K562 (cell line): ENCODE measurements at regions not wholly inside any gene's neighbourhood (a gene's known extent, or its start where the extent isn't known, plus 50 kb on each side); places are given as distances from the start of the nearest gene placed in this dataset.
"Not testable (repeated sequence)": the region's sequence is repeated elsewhere in the genome, so short reads cannot be mapped to it uniquely, and the experiment has no call there.

Experiments
- ATAC-seq: fragments of 200-7000 bp; cut with Tn5 transposase; 3 replicates; pipeline ENCODE4 v1.9.1; 2020; ENCODE audit warnings: moderate library complexity
- BruUV-seq: library from RNA; stranded (reverse); fragments of 400-500 nt; replicated peaks from 2 replicates; lab custom pipeline; 2021; lab: Mats Ljungman, UMichigan
- CTCF ChIA-PET: fragments of 300-600 bp; formaldehyde crosslinking; extraction: SDS; loops from one replicate; lab custom pipeline; 2021; ENCODE audit warnings: low intra/inter-chr PET ratio; lab: Yijun Ruan, JAX
- POLR2A ChIA-PET: fragments of 300-600, 350-650 bp; sonication (Branson Sonifier 250); formaldehyde crosslinking; extraction: SDS; loops from one replicate; lab custom pipeline; 2021; ENCODE audit warnings: antibody characterized with exemption, inconsistent platforms; lab: Yijun Ruan, JAX
- DNase-seq, 4 experiments: peaks; one replicate each; pipeline versions ENCODE4 v3.0.0 to v3.0.0-alpha.2; 2011 to 2018; ENCODE audit warnings: low spot score in 3 of 4, mixed read lengths in 3 of 4; ENCODE audit errors: extremely low read depth in 1 of 4
- FAIRE-seq: peaks from 2 replicates; lab custom pipeline; 2011; peaks lifted over from hg19 to GRCh38; lab: Jason Lieb, UNC
- H2AFZ ChIP-seq: 2 replicates; pipeline ENCODE4 v1.6.0; 2011; ENCODE audit warnings: low read depth, low read length, control low read depth, inconsistent platforms
- H3K27ac ChIP-seq: fragments of 200-600 bp; 3 replicates; pipeline ENCODE4 v1.8.0; 2011; ENCODE audit warnings: low read depth, mild to moderate bottlenecking, control low read depth, inconsistent platforms, low read length, moderate library complexity, mixed read lengths; ENCODE audit errors: extremely low read depth
- H3K27me3 ChIP-seq, 2 experiments: fragments of 300-600 bp in 1 of 2; 2 replicates in 1 of 2; 3 replicates in 1 of 2; pipeline versions ENCODE4 v1.6.0 to v1.8.0; 2011; ENCODE audit warnings: inconsistent platforms in 2 of 2, low read length in 2 of 2, mild to moderate bottlenecking in 1 of 2, mixed read lengths in 1 of 2, moderate library complexity in 1 of 2; ENCODE audit not compliant: control insufficient read depth in 2 of 2, insufficient read depth in 2 of 2
- H3K36me3 ChIP-seq: fragments of 300-600 bp; 3 replicates; pipeline ENCODE4 v1.8.0; 2011; ENCODE audit warnings: mild to moderate bottlenecking, low read length, inconsistent platforms; ENCODE audit not compliant: control insufficient read depth, insufficient read depth
- H3K4me1 ChIP-seq, 2 experiments: fragments of 200-600 bp in 1 of 2; replicated peaks in 1 of 2; 2 replicates in 1 of 2; 3 replicates in 1 of 2; pipeline versions ENCODE4 v1.5.1 to v1.8.0; 2011; ENCODE audit warnings: inconsistent platforms in 2 of 2, low read length in 2 of 2, mild to moderate bottlenecking in 1 of 2, mixed read lengths in 1 of 2, moderate library complexity in 1 of 2; ENCODE audit not compliant: control insufficient read depth in 2 of 2, insufficient read depth in 2 of 2
- H3K4me2 ChIP-seq: 2 replicates; pipeline ENCODE4 v1.6.1; 2011; ENCODE audit warnings: low read length, control low read depth, inconsistent platforms, mixed read lengths; ENCODE audit not compliant: insufficient read depth
- H3K4me3 ChIP-seq: fragments of 200-600 bp; sonication (generic), shearing (Covaris generic); 2 replicates; pipeline ENCODE4 v1.5.1; 2016; ENCODE audit warnings: control low read depth, inconsistent platforms
- H3K79me2 ChIP-seq: fragments of 200-600 bp; 3 replicates; pipeline ENCODE4 v1.8.0; 2011; ENCODE audit warnings: low read length, inconsistent platforms; ENCODE audit not compliant: control insufficient read depth, insufficient read depth
- H3K9ac ChIP-seq, 2 experiments: 2 replicates each; pipeline versions ENCODE4 v1.6.0 to v1.6.1; 2011; ENCODE audit warnings: low read depth in 2 of 2, low read length in 2 of 2, control low read depth in 1 of 2, inconsistent platforms in 1 of 2, mild to moderate bottlenecking in 1 of 2, mixed read lengths in 1 of 2; ENCODE audit not compliant: insufficient read depth in 1 of 2
- H3K9me1 ChIP-seq: one replicate; pipeline ENCODE4 v1.6.0; 2011; ENCODE audit warnings: inconsistent platforms, mild to moderate bottlenecking, low read length, moderate library complexity; ENCODE audit not compliant: control insufficient read depth, insufficient read depth
- H3K9me3 ChIP-seq: replicated peaks from 2 replicates; pipeline ENCODE4 v1.5.1; 2011; ENCODE audit warnings: low read depth, low read length, inconsistent platforms; ENCODE audit not compliant: control insufficient read depth, insufficient read depth
- H4K20me1 ChIP-seq: replicated peaks from 2 replicates; pipeline ENCODE4 v1.6.1; 2011; ENCODE audit warnings: low read length, inconsistent platforms, mixed read lengths; ENCODE audit not compliant: control insufficient read depth, insufficient read depth
- PKNOX1 ChIP-seq: fragments of 450-650 bp; IDR thresholded peaks from 2 replicates; pipeline ENCODE4 v1.6.1; 2016
- WGBS: fragments of 100-300 bp; shearing (Covaris generic); methylation state at CpG from one replicate; pipeline ENCODE4 v1.1.6; 2016; ENCODE audit warnings: low coverage, mixed read lengths; ENCODE audit not compliant: insufficient coverage; ENCODE audit errors: missing lambda C conversion rate; 5-methylcytosine and 5-hydroxymethylcytosine counted together
- in situ Hi-C: fragments of 300-500 bp; cut with MboI; formaldehyde crosslinking; loops from 4 replicates; pipeline ENCODE4 v1.15.0; 2018; ENCODE audit warnings: inconsistent platforms, mixed read lengths
- intact Hi-C: fragments of 100-400 bp; cut with micrococcal nuclease; formaldehyde crosslinking; loops from 2 replicates; pipeline ENCODE4 v1.14.2; 2022

GRCh38 chr14:105995011-105995710 is 468.8 kb downstream of the TMEM121 start:
- H3K4me2 ChIP-seq, in situ Hi-C loops, ATAC-seq, POLR2A ChIA-PET, FAIRE-seq, H3K4me3 ChIP-seq, H3K27ac ChIP-seq, H3K9me3 ChIP-seq, H3K4me1 ChIP-seq, CTCF ChIA-PET, H3K79me2 ChIP-seq, H3K36me3 ChIP-seq, H3K9me1 ChIP-seq, intact Hi-C loops, DNase-seq, H2AFZ ChIP-seq, H4K20me1 ChIP-seq, H3K27me3 ChIP-seq, BruUV-seq, H3K9ac ChIP-seq: not testable (repeated sequence)
- 0 out of 2 replicates have a peak, but pooled peaks have one; percentile 7 for TF ChIP-seq PKNOX1
- WGBS, result 0% methylated on average over 3 of the region's 4 CpGs

GRCh38 chr14:105998597-105998996 is 472.2 kb downstream of the TMEM121 start:
- H4K20me1 ChIP-seq, intact Hi-C loops, in situ Hi-C loops, H3K4me1 ChIP-seq, DNase-seq, H3K4me2 ChIP-seq, H3K9me1 ChIP-seq, BruUV-seq, H3K79me2 ChIP-seq, H3K4me3 ChIP-seq, H3K9me3 ChIP-seq, H3K9ac ChIP-seq, H2AFZ ChIP-seq, H3K27ac ChIP-seq, ATAC-seq, POLR2A ChIA-PET, H3K27me3 ChIP-seq, FAIRE-seq, H3K36me3 ChIP-seq, CTCF ChIA-PET: not testable (repeated sequence)
- 100% methylated on average over 1 of the region's 1 CpG for WGBS
